Left cardiac atrium (tissue), 4 donors: ENCODE measurements at regions not wholly inside any gene's neighbourhood (a gene's known extent, or its start where the extent isn't known, plus 50 kb on each side); places are given as distances from the start of the nearest gene placed in this dataset.
"Not testable (repeated sequence)": the region's sequence is repeated elsewhere in the genome, so short reads cannot be mapped to it uniquely, and the experiment has no call there.

ENCODE experiments used
- ATAC-seq, 2 donors: fragments of 200-7000 bp; cut with Tn5 transposase; one replicate each; pipeline ENCODE4 v1.9.1; 2020; ENCODE audit warnings: mild to moderate bottlenecking in 2 of 2, moderate library complexity in 2 of 2
- DNase-seq: peaks from one replicate; pipeline ENCODE4 v3.0.0-alpha.2; 2020
- intact Hi-C, 2 donors: fragments of 100-400 bp; cut with DNase I; formaldehyde crosslinking; loops; one replicate each; pipeline versions ENCODE4 v1.14.1 to v1.15.1; 2022 to 2023
- donor health status: DM: no; HTN: yes; CAD: no.
- donor health status: DM: no; HTN: yes; CAD: no; lungs with severe emphysema.
- donor health status: DM: yes; HTN: yes; CAD: no.
- donor health status: Dilated cardiomyopathy.

DNA sequence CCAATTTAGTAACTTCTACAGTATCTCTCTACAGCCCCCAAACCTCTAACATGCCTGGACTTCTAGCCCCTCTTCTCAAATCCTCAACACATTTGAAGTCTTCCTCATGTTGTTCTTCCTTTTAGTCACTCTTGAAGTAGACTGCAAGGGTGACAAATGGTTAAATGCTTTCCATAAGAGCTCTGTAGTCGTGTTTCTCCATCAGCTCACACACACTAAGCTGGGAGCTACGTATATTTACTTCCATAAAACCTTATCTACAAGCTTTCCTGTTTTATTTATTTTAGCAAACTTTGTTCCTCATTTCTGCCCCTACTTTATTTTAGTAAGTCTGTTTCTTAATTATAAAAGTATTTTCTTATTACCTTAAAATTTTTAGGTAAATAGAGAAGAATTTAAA lies 49.9 kb upstream of the NOTCH2NLA start:
- ATAC-seq: peak in 1 of 2 donors; percentile 22
- intact Hi-C loops: not testable (repeated sequence)

More for the DNA sequence above, 49.9 kb upstream of the NOTCH2NLA start:
- DNase-seq: not testable (repeated sequence)
